Vagina (tissue), 2 donors: ENCODE measurements at regions not wholly inside any gene's neighbourhood (a gene's known extent, or its start where the extent isn't known, plus 50 kb on each side); places are given as distances from the start of the nearest gene placed in this dataset.

Experiments used
- DNase-seq, 2 donors: peaks; one replicate each; pipeline ENCODE4 v3.0.0-alpha.2; 2017; ENCODE audit errors: extremely low spot score in 2 of 2
- H3K27ac ChIP-seq: fragments of 200-600 bp; sonication (generic); one replicate; pipeline ENCODE4 v1.5.1; 2019
- H3K27me3 ChIP-seq: fragments of 200-600 bp; sonication (generic); one replicate; pipeline ENCODE4 v1.5.1; 2019
- H3K36me3 ChIP-seq, 2 donors: fragments of 200-600 bp; sonication (generic); one replicate each; pipeline ENCODE4 v1.5.1; 2017 to 2019
- H3K4me1 ChIP-seq: fragments of 200-600 bp; sonication (generic); one replicate; pipeline ENCODE4 v1.5.1; 2019
- H3K4me3 ChIP-seq, 2 donors: fragments of 200-600 bp; sonication (generic); 1 replicate in 1 of 2; 2 replicates in 1 of 2; pipeline ENCODE4 v1.5.1; 2016 to 2019
- H3K9me3 ChIP-seq: fragments of 200-600 bp; sonication (generic); one replicate; pipeline ENCODE4 v1.5.1; 2019
- CTCF ChIP-seq, 3 experiments: fragments of 450-650 bp in 2 of 3; fragments of 200-600 bp in 1 of 3; sonication (generic) in 1 of 3; IDR thresholded peaks; one replicate each; pipeline ENCODE4 v1.5.1; 2017 to 2019; ENCODE audit warnings: antibody characterized with exemption in 3 of 3, mild to moderate bottlenecking in 2 of 3, moderate library complexity in 2 of 3
- POLR2A ChIP-seq, 2 donors: fragments of 450-650 bp; IDR thresholded peaks; one replicate each; pipeline ENCODE4 v1.6.1; 2017; ENCODE audit warnings: antibody characterized with exemption in 2 of 2, mild to moderate bottlenecking in 2 of 2, moderate library complexity in 2 of 2
- POLR2AphosphoS5 ChIP-seq, 2 donors: sonication (generic); formaldehyde crosslinking; IDR thresholded peaks; one replicate each; pipeline ENCODE4 v1.9.0; 2017; ENCODE audit warnings: antibody characterized with exemption in 2 of 2, mild to moderate bottlenecking in 2 of 2, low read depth in 1 of 2; ENCODE audit not compliant: insufficient read depth in 1 of 2
- intact Hi-C: fragments of 100-400 bp; cut with DNase I; formaldehyde crosslinking; loops from one replicate; pipeline ENCODE4 v1.15.1; 2023

GRCh38 chr3:146903927-146904326 lies 298.8 kb upstream of the PLSCR5 start:
- H3K36me3 ChIP-seq: no peaks in the 10 kb centered on the region
- no peaks in the 10 kb centered on the region for H3K4me1 ChIP-seq
- intact Hi-C loops: no loop called here
- H3K9me3 ChIP-seq: no peaks in the 10 kb centered on the region
- no peaks in the 10 kb centered on the region for H3K27me3 ChIP-seq
- H3K27ac ChIP-seq: no peak overlapping the region
- no peak overlapping the region for H3K4me3 ChIP-seq
- DNase-seq: no peak
- no peak for TF ChIP-seq POLR2A (IDR thresholded peaks at IDR 0.05)
- no peak for TF ChIP-seq CTCF (IDR thresholded peaks at IDR 0.05)
- TF ChIP-seq POLR2AphosphoS5 (IDR thresholded peaks at IDR 0.05; ENCODE audit: insufficient read depth in 1 of 2, low read depth in 1 of 2): no peak

DNA sequence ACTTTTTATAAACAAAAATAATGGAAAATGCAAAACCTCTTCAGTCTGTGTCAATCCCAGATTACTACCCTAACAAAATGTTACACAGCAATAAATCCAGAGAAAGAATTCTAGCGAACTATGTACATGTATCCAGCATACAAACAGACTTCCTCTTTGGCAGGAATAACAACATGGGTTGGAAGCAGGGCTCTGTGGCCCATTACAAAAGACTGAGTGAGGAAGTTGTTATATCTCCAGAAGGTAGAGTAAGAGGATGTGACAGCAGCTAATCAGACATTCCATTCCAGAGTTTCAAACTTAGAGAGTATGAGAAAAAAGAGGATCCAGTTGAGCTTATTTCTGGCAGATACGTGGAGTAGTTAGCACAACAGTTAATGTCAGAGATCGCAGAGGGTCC lies 294.0 kb upstream of the PLSCR5 start:
- Histone ChIP-seq H3K9me3 (no peaks in the 10 kb centered on the region), H3K4me1 (no peaks in the 10 kb centered on the region), H3K36me3 (no peaks in the 10 kb centered on the region), H3K27me3 (no peaks in the 10 kb centered on the region), H3K4me3 (no peak overlapping the region), H3K27ac (no peak overlapping the region)
- no peak for DNase-seq
- intact Hi-C loops: no loop called here
- no peak for TF ChIP-seq POLR2AphosphoS5 (IDR thresholded peaks at IDR 0.05; ENCODE audit: insufficient read depth in 1 of 2, low read depth in 1 of 2)
- TF ChIP-seq CTCF (IDR thresholded peaks at IDR 0.05): no peak
- TF ChIP-seq POLR2A (IDR thresholded peaks at IDR 0.05): no peak

- Histone ChIP-seq H3K27ac (no peak overlapping the region), H3K27me3 (no peaks in the 10 kb centered on the region), H3K4me1 (no peaks in the 10 kb centered on the region), H3K9me3 (no peaks in the 10 kb centered on the region), H3K4me3 (no peak overlapping the region), H3K36me3 (no peaks in the 10 kb centered on the region)
- DNase-seq: no peak
- TF ChIP-seq POLR2A (IDR thresholded peaks at IDR 0.05) (no peak), CTCF (IDR thresholded peaks at IDR 0.05) (no peak), POLR2AphosphoS5 (IDR thresholded peaks at IDR 0.05; ENCODE audit: insufficient read depth in 1 of 2, low read depth in 1 of 2) (no peak)
- intact Hi-C loops: no loop called here
Measured at GRCh38 chr3:146896711-146897110, 291.6 kb upstream of the PLSCR5 start.

DNA sequence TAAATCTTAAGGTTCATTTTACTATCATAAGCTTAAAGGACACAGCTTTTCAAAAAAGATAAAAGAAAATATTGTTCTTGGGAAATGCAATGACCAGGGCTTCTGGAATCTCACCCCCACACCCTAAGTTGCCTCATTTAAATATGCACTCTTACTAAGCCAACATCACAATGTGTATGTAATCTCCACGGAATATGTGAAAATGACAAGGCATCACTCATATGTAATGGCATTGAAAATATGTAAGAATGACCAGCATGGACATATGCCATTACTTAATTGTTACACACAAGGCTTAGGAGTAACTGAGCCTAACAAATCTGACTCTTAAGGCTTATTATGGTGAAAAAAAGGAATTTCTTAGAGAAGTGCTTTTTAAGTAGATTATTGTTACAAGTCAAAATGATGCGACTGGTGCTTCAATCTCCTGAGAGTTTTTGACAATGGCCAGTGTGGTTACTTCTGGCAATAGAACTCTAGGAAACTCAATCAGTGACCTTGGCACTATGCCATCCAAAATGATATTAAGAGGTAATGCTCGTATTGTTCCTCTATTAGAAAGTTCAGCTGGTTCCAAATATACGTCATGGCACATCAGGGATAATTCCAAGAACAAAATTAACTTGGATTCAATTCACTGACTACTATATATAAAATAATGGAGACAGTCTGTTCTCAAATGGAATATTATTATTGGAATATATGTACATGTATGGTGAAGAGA lies 290.0 kb upstream of the PLSCR5 start:
- H3K27ac ChIP-seq: no peak overlapping the region
- H3K4me3 ChIP-seq: no peak overlapping the region
- intact Hi-C loops: no loop called here
- no peaks in the 10 kb centered on the region for H3K27me3 ChIP-seq
- H3K36me3 ChIP-seq: no peaks in the 10 kb centered on the region
- TF ChIP-seq CTCF (IDR thresholded peaks at IDR 0.05): no peak
- no peaks in the 10 kb centered on the region for H3K9me3 ChIP-seq
- H3K4me1 ChIP-seq: no peaks in the 10 kb centered on the region
- DNase-seq: no peak

GRCh38 chr3:146894406-146894805 lies 289.3 kb upstream of the PLSCR5 start:
- Histone ChIP-seq H3K4me3 (no peak overlapping the region), H3K36me3 (no peaks in the 10 kb centered on the region), H3K9me3 (no peaks in the 10 kb centered on the region), H3K4me1 (no peaks in the 10 kb centered on the region), H3K27ac (no peak overlapping the region), H3K27me3 (no peaks in the 10 kb centered on the region)
- DNase-seq: no peak
- no peak for TF ChIP-seq POLR2A (IDR thresholded peaks at IDR 0.05)
- TF ChIP-seq POLR2AphosphoS5 (IDR thresholded peaks at IDR 0.05; ENCODE audit: insufficient read depth in 1 of 2, low read depth in 1 of 2): no peak
- intact Hi-C loops: no loop called here
